Trophoblast cell (in vitro differentiated cells and primary cell): ENCODE measurements at regions not wholly inside any gene's neighbourhood (a gene's known extent, or its start where the extent isn't known, plus 50 kb on each side); places are given as distances from the start of the nearest gene placed in this dataset.

Experiments
- DNase-seq, 2 donors: peaks; one replicate each; pipeline ENCODE4 v3.0.0-alpha.2; 2016
- H2AFZ ChIP-seq: 2 replicates; pipeline ENCODE4 v1.6.1; 2013; ENCODE audit warnings: low read length, moderate library complexity, mild to moderate bottlenecking; ENCODE audit not compliant: insufficient read depth, poor library complexity
- H2AK5ac ChIP-seq: 2 replicates; pipeline ENCODE4 v1.6.1; 2013; ENCODE audit warnings: mild to moderate bottlenecking, low read length
- H2BK120ac ChIP-seq: 2 replicates; pipeline ENCODE4 v1.6.1; 2013; ENCODE audit warnings: low read length, mild to moderate bottlenecking, moderate library complexity; ENCODE audit not compliant: insufficient read depth, poor library complexity
- H2BK12ac ChIP-seq: 2 replicates; pipeline ENCODE4 v1.6.1; 2013; ENCODE audit warnings: mild to moderate bottlenecking, low read length, moderate library complexity
- H2BK5ac ChIP-seq: 2 replicates; pipeline ENCODE4 v1.6.1; 2013; ENCODE audit warnings: low read length, low read depth, moderate library complexity, mild to moderate bottlenecking; ENCODE audit not compliant: poor library complexity
- H3K14ac ChIP-seq: 2 replicates; pipeline ENCODE4 v1.6.1; 2013; ENCODE audit warnings: mild to moderate bottlenecking, low read length
- H3K18ac ChIP-seq: 2 replicates; pipeline ENCODE4 v1.6.1; 2013; ENCODE audit warnings: mild to moderate bottlenecking, low read length
- H3K23ac ChIP-seq: 2 replicates; pipeline ENCODE4 v1.6.1; 2013; ENCODE audit warnings: low read length
- H3K27ac ChIP-seq: 2 replicates; pipeline ENCODE4 v1.5.1; 2013; ENCODE audit warnings: low read depth, mild to moderate bottlenecking, inconsistent platforms, low read length, moderate library complexity
- H3K27me3 ChIP-seq: 2 replicates; pipeline ENCODE4 v1.6.1; 2013; ENCODE audit warnings: inconsistent platforms, mild to moderate bottlenecking, low read length, moderate library complexity; ENCODE audit not compliant: insufficient read depth
- H3K36me3 ChIP-seq, 2 experiments: 1 replicate in 1 of 2; 2 replicates in 1 of 2; pipeline ENCODE4 v1.6.1; 2013; ENCODE audit warnings: low read length in 2 of 2, mild to moderate bottlenecking in 2 of 2, moderate library complexity in 1 of 2; ENCODE audit not compliant: insufficient read depth in 2 of 2, control insufficient read depth in 1 of 2
- H3K4ac ChIP-seq: 2 replicates; pipeline ENCODE4 v1.6.1; 2013; ENCODE audit warnings: low read depth, mild to moderate bottlenecking, low read length, moderate library complexity
- H3K4me1 ChIP-seq, 2 experiments: 1 replicate in 1 of 2; 2 replicates in 1 of 2; pipeline ENCODE4 v1.6.1; 2013; ENCODE audit warnings: low read length in 2 of 2, mild to moderate bottlenecking in 2 of 2, moderate library complexity in 1 of 2; ENCODE audit not compliant: insufficient read depth in 2 of 2, control insufficient read depth in 1 of 2
- H3K4me2 ChIP-seq: 2 replicates; pipeline ENCODE4 v1.6.1; 2013; ENCODE audit warnings: inconsistent platforms, mild to moderate bottlenecking, low read length, moderate library complexity
- H3K4me3 ChIP-seq: 2 replicates; pipeline ENCODE4 v1.5.1; 2013; ENCODE audit warnings: mild to moderate bottlenecking, low read depth, low read length, inconsistent platforms
- H3K79me1 ChIP-seq: one replicate; pipeline ENCODE4 v1.6.1; 2013; ENCODE audit warnings: low read length
- H3K79me2 ChIP-seq: 2 replicates; pipeline ENCODE4 v1.6.1; 2013; ENCODE audit warnings: low read length, mild to moderate bottlenecking; ENCODE audit not compliant: control insufficient read depth, insufficient read depth, poor library complexity
- H3K9ac ChIP-seq: 2 replicates; pipeline ENCODE4 v1.6.1; 2013; ENCODE audit warnings: mild to moderate bottlenecking, low read length
- H3K9me3 ChIP-seq: 2 replicates; pipeline ENCODE4 v1.6.1; 2013; ENCODE audit warnings: low read depth, mild to moderate bottlenecking, control low read depth, inconsistent platforms, low read length; ENCODE audit not compliant: insufficient read depth
- H4K12ac ChIP-seq: 2 replicates; pipeline ENCODE4 v1.6.1; 2013; ENCODE audit warnings: low read depth, mild to moderate bottlenecking, low read length, moderate library complexity
- H4K8ac ChIP-seq: 2 replicates; pipeline ENCODE4 v1.6.1; 2013; ENCODE audit warnings: low read depth, mild to moderate bottlenecking, low read length, moderate library complexity
- H4K91ac ChIP-seq: one replicate; pipeline ENCODE4 v1.6.1; 2013; ENCODE audit warnings: low read depth, mild to moderate bottlenecking, low read length, moderate library complexity
- WGBS: extraction: QIAGEN DNeasy Blood & Tissue Kit; methylation state at CpG from one replicate; pipeline ENCODE4 v1.1.7; 2013; ENCODE audit warnings: missing lambda C conversion rate; ENCODE audit not compliant: insufficient read length, insufficient coverage; ENCODE audit errors: extremely low coverage; 5-methylcytosine and 5-hydroxymethylcytosine counted together

DNA sequence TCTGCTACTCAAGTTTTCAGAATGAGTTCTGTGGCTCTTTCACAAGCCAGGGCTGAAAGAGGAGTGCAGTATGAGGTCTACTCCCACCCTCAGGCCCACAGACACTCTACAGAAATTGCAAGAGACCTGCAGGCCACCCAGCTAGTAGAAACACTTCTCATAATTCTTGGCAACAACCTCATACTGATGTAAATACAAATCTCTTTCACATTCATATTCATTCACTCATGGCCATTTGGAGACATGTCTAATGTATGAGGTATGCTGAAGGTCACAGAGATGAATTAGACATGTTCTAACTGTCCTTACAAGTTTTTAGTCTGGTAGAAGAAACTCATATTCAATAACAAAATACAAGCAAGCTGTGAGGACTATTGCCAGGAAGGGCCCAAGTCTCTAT lies 83.8 kb upstream of the KLHL29 start:
- no peak overlapping the region for H3K27ac ChIP-seq
- no peak overlapping the region for H3K4me3 ChIP-seq
- H4K8ac ChIP-seq: no peak overlapping the region
- no peak overlapping the region for H3K4ac ChIP-seq
- H3K79me2 ChIP-seq: no peaks in the 10 kb centered on the region
- H2BK120ac ChIP-seq: no peak overlapping the region
- no peak for DNase-seq
- H3K18ac ChIP-seq: no peak overlapping the region
- H3K36me3 ChIP-seq: no peaks in the 10 kb centered on the region
- H2AFZ ChIP-seq: no peak overlapping the region
- H3K79me1 ChIP-seq: no peaks in the 10 kb centered on the region
- no peak overlapping the region for H3K9ac ChIP-seq
- no peak overlapping the region for H2AK5ac ChIP-seq
- H3K4me2 ChIP-seq: no peak overlapping the region
- no peak overlapping the region for H4K91ac ChIP-seq
- H3K14ac ChIP-seq: no peak overlapping the region
- no peak overlapping the region for H2BK12ac ChIP-seq
- no peaks in the 10 kb centered on the region for H3K4me1 ChIP-seq
- H2BK5ac ChIP-seq: no peak overlapping the region
- no peak overlapping the region for H3K23ac ChIP-seq
- no peaks in the 10 kb centered on the region for H3K9me3 ChIP-seq
- H4K12ac ChIP-seq: no peak overlapping the region
- no peaks in the 10 kb centered on the region for H3K27me3 ChIP-seq

- Histone ChIP-seq H3K36me3 (no peaks in the 10 kb centered on the region), H3K4me1 (no peaks in the 10 kb centered on the region), H2BK120ac (no peak overlapping the region), H3K14ac (no peak overlapping the region), H3K79me2 (no peaks in the 10 kb centered on the region), H3K4me3 (no peak overlapping the region), H3K23ac (no peak overlapping the region), H4K91ac (no peak overlapping the region), H3K27me3 (no peaks in the 10 kb centered on the region), H3K9me3 (no peaks in the 10 kb centered on the region), H4K12ac (no peak overlapping the region), H3K4ac (no peak overlapping the region), H3K79me1 (no peaks in the 10 kb centered on the region), H2BK12ac (no peak overlapping the region), H3K27ac (no peak overlapping the region), H3K4me2 (no peak overlapping the region), H4K8ac (no peak overlapping the region), H2AFZ (no peak overlapping the region), H3K9ac (no peak overlapping the region), H3K18ac (no peak overlapping the region), H2AK5ac (no peak overlapping the region), H2BK5ac (no peak overlapping the region)
- DNase-seq: no peak
These were observed 82.4 kb upstream of the KLHL29 start for GRCh38 chr2:23302591-23302990.

DNA sequence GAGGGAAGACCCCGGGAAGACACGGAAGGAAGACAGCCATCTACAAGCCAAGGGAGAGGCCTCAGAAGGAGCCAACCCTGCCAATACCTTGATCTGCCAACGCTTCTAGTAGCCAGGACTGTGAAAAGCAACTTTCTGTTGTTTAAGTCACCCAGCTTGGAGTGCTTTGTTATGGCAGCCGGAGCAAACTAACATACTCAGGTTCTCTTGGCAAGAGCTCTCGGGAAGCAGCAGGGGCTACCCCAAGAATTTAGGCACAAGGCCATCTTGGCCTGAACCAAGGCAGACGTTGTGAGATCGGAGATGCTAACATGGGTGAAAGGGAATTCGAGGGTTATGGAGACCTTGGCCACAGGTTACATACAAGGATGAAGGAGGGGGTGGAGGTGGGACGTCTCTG lies 78.6 kb upstream of the KLHL29 start:
- Histone ChIP-seq H3K27me3 (no peaks in the 10 kb centered on the region), H2BK5ac (no peak overlapping the region), H3K4me3 (no peak overlapping the region), H3K27ac (no peak overlapping the region), H2AFZ (no peak overlapping the region), H4K91ac (no peak overlapping the region), H2AK5ac (no peak overlapping the region), H4K12ac (no peak overlapping the region), H3K4me1 (no peaks in the 10 kb centered on the region), H3K23ac (no peak overlapping the region), H3K18ac (no peak overlapping the region), H2BK120ac (no peak overlapping the region), H3K79me1 (no peaks in the 10 kb centered on the region), H2BK12ac (no peak overlapping the region), H3K4me2 (no peak overlapping the region), H3K14ac (no peak overlapping the region), H3K9ac (no peak overlapping the region), H3K36me3 (no peaks in the 10 kb centered on the region), H3K79me2 (no peaks in the 10 kb centered on the region), H4K8ac (no peak overlapping the region), H3K4ac (no peak overlapping the region), H3K9me3 (no peaks in the 10 kb centered on the region)
- DNase-seq: no peak
- WGBS: no CpG with 5 or more reads among the region's 9 CpGs

- Histone ChIP-seq H3K4me3 (no peak overlapping the region), H4K8ac (no peak overlapping the region), H3K9ac (no peak overlapping the region), H3K4me1 (no peaks in the 10 kb centered on the region), H2AFZ (no peak overlapping the region), H3K4ac (no peak overlapping the region), H3K79me1 (no peaks in the 10 kb centered on the region), H3K14ac (no peak overlapping the region), H2BK12ac (no peak overlapping the region), H3K27me3 (no peaks in the 10 kb centered on the region), H2BK120ac (no peak overlapping the region), H2AK5ac (no peak overlapping the region), H3K18ac (no peak overlapping the region), H4K12ac (no peak overlapping the region), H3K9me3 (no peaks in the 10 kb centered on the region), H3K36me3 (no peaks in the 10 kb centered on the region), H2BK5ac (no peak overlapping the region), H3K23ac (no peak overlapping the region), H3K79me2 (no peaks in the 10 kb centered on the region), H4K91ac (no peak overlapping the region), H3K4me2 (no peak overlapping the region), H3K27ac (no peak overlapping the region)
- no peak for DNase-seq
- no CpG with 5 or more reads among the region's 1 CpG for WGBS
These were observed 73.8 kb upstream of the KLHL29 start for GRCh38 chr2:23311186-23311585.
